ENCODE measurements at regions not wholly inside any gene's neighbourhood (a gene's known extent, or its start where the extent isn't known, plus 50 kb on each side); places are given as distances from the start of the nearest gene placed in this dataset.
"Not testable (repeated sequence)": the region's sequence is repeated elsewhere in the genome, so short reads cannot be mapped to it uniquely, and the experiment has no call there.

DNA sequence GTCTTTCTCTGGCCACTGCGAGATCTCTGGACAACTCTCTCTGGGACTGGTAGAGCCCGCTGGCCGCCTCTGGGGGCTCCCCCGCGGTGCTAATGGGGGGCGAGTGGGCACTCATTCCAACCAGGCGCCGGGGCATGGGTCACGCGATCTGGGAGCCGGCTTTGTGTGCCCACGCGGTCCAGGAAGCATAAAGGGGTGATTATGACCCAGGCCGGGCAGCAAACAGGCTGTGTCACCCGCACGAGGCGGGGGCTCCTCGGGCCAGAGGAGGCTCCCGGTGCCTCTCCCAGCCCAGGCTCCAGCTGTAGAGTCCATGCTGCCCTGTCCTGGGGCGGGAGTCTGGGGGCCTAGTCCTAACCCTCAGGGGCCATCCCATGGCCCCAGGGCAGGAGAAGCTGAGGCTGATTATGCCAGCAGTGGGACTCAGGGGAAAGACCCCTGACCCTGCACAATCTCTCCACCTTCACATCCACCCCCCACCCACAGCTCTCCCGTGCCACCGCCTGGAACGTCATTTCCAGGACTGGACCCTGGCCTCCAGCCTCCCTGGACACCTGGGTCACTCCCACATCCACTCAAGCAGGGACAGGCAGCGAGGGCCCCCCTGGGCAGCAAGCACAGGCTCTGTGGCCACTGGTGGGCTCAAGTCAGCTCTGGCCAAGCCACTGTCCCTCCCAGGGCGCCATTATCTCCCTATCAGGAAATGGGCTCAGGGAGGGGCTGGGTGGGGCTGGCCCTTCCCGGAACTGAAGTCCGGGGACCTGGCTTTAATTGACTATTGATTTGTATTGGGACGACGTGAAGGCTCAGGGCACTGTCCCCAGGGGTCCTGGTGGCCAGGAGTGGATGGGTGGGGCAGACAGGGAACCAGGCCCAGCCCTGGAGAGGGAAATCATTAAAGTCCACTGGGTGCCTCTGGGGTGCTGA, 50.0 kb downstream of the PTPRS start:
- DNase-seq = no peak

DNA sequence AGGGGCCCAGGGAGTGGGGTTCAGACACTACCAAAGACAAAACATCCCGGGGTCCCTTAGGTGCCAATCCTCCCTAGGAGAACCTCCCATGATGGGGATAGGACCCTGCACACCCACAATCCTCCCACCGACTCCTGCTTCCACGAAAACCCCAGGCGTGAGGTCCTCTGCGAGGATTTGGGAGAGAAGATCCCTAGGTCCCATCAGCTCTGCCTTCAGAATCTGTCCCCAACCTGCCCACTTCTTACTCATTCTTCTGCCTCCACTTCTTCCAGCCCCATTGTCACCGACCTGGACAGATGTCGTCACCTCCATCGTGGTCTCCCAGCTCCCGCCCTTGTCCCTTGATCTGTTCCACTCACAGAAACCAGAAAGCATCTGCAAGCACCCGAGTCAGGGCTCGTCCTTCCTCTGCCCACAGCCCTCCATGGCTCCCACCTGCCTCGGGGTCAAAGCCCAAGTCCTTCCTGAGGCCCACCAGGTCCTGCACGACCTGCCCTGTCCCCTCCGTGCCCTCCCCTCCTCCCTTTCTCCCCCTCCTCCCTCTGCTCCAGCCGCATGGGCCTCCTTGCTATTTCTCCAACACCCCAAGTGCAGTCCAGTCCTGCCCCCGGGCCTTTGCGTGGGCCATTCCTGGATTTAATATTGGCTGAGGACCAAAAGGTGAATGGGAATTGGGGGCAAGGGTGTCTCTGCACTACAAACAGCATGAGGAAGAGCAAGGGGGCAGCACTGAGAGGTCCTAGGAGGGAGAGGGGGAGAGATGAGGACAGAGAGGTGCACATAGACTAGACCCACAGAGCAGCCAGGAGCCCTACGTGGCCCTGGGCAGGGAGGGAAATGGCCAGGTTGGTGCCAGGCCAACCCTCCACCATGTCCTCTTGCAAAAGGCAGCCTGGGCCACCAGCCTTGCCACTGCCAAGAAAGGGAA, 51.3 kb downstream of the PTPRS start:
- no peak for DNase-seq

DNA sequence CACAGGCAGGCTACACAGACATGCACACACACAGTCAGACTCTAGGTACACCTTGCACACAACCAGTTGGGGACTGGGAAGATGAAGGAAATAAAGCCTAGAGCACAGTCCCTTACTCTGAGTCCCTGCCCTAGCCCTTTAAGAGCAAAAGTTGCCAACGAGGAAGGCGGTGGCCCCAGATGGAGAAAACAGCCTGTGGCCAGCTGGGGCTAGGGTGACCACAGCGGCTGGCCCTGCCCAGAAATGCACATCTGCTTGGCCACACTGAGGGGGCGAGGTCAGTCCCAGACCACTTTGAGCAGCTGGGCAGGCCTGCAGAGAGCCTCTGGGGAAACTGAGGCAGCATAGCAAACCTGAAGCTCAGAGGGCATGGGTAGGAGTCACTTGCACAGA, 52.3 kb downstream of the PTPRS start:
- DNase-seq = no peak

DNA sequence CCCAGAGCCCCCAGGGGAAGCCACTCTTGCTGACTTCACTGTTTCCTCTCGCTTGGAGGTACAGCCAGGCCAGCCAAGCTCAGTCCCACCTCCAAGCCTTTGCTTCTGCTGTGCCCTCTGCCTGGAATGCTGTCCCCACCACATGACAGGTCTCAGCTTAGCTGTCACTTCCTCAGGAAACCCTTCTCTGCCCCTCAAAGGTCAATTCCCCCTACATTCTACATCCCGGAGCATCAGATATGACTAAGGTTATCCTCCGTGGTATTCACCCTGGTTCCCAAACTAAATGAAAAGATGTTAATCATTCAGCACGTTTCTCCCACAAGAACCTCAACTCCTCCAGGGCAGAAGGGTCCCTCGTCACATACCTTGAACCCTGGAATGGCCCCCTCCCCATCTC, 53.5 kb downstream of the PTPRS start:
- no peak for DNase-seq

DNA sequence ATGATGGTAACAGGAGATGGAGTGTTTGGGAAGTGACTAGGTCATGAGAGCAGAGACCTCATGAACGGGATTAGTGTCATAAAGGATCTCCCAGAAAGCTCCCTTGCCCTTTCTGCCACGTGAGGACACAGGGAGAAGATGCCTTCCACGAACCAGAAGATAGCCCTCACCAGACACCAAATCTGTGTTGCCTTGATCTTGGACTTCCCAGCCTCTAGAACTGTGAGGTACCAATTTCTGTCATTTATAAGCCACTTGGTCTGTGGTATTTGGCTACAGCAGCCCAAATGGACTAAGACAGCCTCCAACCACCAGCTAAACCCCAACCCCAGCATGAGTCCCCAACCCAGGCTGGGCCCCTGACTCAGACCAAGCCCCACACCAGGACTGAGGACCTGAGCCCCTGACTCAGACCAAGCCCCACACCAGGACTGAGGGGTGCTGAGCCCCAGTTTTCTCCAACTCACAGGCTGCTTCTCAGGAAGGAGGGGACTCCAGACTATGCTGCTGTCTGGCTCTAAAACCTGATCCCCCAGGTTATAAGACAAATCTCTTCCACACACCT, 54.1 kb downstream of the PTPRS start:
- no peak for DNase-seq

DNA sequence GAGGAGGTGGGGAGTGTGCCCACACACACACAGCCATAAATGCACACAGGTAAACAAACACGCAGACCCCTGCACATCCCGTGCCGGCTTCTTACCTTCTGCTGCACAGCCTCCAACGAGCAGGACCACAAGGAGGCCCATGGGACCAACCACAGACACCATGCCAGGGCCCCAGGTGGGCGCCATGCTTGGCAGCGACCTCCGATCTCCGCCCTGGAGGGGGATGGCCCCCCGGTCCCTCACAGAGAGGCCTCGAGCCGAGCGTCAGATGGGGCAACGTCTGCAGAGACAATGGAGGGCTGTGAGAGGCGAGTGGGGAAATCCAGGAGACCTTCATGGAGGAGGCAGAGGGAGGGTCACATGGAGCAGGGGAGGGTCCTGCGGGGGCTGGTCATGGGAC, 54.7 kb downstream of the PTPRS start:
- no peak for DNase-seq

DNA sequence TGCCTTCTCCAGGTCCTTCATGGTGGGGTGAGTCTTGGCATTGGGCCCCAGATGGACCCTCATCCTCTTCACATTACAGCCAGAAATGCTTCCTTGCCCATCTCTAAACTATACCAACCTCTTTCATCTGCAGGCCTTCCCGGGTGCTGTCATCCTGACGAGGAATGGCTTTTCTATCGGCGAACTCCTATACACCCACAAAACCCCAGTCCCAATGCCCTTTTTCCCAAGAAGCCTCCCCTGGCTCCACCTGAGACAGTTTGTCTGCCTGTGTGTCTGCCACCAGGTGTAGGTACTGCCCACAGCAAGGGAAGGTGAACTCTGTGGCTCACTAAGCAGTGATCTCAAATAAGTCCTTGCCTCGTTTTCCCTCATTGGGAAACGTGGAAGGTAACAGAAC, 55.3 kb downstream of the PTPRS start:
- DNase-seq = no peak

- no peak for DNase-seq
These were observed 57.7 kb downstream of the PTPRS start for GRCh38 chr19:5282901-5283300.

GRCh38 chr19:5281588-5281987, 59.0 kb downstream of the PTPRS start:
- no peak for DNase-seq

- DNase-seq = not testable (repeated sequence)
These were observed 64.9 kb downstream of the PTPRS start for GRCh38 chr19:5275668-5276067.

GRCh38 chr19:5273782-5274181, 66.8 kb downstream of the PTPRS start:
- DNase-seq = no peak

GRCh38 chr19:5271145-5271544, 69.5 kb downstream of the PTPRS start:
- no peak for DNase-seq

- no peak for DNase-seq
These were observed 70.7 kb downstream of the PTPRS start for GRCh38 chr19:5269926-5270325.

- no peak for DNase-seq
These were observed 71.3 kb downstream of the PTPRS start for GRCh38 chr19:5269279-5269678.

- DNase-seq = no peak
These were observed 71.8 kb downstream of the PTPRS start for GRCh38 chr19:5268801-5269200.

DNA sequence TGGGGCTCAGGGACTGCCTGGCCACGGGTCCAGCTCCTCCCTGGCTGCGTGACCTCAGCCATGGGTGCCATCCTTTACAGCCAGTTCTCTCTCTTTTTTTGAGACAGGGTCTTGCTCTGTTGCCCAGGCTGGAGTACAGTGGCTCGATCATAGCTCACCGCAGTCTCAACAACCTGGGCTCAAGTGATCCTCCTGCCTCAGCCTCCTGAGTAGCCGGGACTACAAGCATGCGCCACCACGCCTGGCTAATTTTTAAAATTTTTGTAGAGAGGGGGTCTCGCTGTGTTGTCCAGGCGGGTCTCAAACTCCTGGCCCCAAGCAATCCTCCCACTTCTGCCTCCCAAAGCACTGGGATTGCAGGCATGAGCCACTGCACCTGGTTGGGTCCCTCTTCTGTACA, 75.4 kb downstream of the PTPRS start:
- DNase-seq = no peak

DNA sequence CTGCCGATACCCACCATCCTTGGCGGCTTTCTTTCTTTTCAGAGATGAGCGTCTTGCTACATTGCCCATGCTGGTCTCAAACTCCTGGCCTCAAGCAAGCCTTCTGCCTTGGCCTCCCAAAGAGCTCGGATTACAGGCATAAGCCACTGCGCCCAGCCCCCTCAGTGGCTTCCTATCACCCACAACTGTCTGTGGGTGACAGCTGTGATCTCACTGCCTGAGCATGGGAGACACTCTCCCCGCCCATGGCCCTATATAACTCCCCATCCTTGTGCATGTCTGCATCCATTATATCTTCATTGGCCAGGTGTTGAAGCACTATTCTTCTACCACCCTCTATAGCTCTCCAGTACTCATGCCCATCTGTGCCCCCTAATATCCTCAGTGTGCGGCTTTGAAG, 76.2 kb downstream of the PTPRS start:
- no peak for DNase-seq

DNA sequence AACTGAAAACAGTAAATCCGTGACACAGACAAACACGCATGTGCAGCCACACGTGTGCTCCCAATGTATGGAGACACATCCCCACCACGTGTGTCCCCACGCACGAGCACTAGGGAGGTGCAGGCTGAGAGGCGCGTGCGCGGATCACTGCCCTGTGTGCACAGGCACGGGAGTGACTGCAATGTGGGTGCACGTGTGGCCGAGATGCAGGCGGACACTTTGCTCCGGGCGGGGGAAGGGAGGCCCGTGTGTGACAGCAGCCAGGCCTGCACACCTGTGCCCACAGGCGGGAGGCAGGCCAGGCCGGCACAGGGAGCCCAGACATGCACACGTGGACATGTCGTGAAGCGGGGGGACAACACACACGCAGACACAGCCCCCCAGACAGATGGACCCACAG, 77.0 kb downstream of the PTPRS start:
- DNase-seq = no peak

GRCh38 chr19:5262721-5263120, 77.9 kb downstream of the PTPRS start:
- no peak for DNase-seq

- no peak for DNase-seq
These were observed 79.3 kb downstream of the PTPRS start for GRCh38 chr19:5261156-5261890.

- no peak for DNase-seq
These were observed 80.1 kb downstream of the PTPRS start for GRCh38 chr19:5260381-5260967.

DNA sequence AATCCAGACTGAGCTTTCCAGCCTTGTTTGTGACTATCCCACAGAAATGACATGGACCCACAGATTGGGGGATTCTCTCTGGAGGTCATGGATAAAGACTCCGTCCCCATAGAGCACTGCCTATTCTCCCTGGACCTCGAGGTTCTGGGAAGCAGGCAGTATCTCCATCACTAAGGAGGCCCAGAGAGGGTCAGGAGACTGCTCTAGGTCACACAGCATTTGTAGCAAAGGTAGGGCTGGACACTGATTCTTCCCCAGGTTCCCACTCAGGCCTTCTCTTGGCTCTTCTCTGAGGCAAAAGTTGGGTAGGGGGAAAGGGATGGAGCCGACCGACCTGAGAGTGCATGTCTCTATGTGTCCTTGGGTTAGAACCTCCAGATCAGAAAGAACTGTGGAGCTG, 80.9 kb downstream of the PTPRS start:
- no peak for DNase-seq
